VCaP (cell line): ENCODE measurements at regions not wholly inside any gene's neighbourhood (a gene's known extent, or its start where the extent isn't known, plus 50 kb on each side); places are given as distances from the start of the nearest gene placed in this dataset.

Experiments used
- H3K27ac ChIP-seq: fragments of 450-650 bp; 2 replicates; pipeline ENCODE4 v1.5.1; 2017
- TF ChIP-seq, protein P1 (sequence below): fragments of 450-650 bp; conservative IDR thresholded peaks from 2 replicates; pipeline ENCODE4 v1.5.1; 2017; ENCODE audit warnings: mild to moderate bottlenecking, moderate library complexity

DNA sequence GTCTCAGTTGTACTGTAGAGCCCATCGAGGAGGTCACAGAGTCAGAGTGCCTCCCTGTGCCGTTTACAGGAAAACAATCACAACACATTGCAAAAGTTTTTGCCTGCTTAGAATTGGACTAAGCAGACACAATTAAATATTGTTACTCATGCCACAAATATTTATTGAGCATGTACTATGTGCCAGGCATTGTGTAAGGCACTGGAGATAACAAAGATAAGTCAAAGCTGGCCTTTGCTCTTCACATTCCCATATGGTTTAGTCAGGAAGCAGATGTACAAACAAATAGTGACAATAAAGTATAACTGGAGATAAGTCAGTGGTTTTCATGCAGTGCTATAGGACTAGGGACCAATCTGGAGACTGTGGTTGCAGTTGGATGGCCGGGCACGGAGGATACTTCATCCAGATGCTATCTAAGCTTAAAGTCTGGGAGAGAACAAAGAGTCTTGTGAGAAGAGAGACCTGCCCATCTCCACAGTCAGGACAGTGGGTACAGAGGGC is 550.7 kb downstream of the INSC start:
- peak overlapping the region; percentile 74; the same call in 1 of the 2 replicates for H3K27ac ChIP-seq
- TF ChIP-seq, protein P1, sequence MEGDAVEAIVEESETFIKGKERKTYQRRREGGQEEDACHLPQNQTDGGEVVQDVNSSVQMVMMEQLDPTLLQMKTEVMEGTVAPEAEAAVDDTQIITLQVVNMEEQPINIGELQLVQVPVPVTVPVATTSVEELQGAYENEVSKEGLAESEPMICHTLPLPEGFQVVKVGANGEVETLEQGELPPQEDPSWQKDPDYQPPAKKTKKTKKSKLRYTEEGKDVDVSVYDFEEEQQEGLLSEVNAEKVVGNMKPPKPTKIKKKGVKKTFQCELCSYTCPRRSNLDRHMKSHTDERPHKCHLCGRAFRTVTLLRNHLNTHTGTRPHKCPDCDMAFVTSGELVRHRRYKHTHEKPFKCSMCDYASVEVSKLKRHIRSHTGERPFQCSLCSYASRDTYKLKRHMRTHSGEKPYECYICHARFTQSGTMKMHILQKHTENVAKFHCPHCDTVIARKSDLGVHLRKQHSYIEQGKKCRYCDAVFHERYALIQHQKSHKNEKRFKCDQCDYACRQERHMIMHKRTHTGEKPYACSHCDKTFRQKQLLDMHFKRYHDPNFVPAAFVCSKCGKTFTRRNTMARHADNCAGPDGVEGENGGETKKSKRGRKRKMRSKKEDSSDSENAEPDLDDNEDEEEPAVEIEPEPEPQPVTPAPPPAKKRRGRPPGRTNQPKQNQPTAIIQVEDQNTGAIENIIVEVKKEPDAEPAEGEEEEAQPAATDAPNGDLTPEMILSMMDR: no peak

DNA sequence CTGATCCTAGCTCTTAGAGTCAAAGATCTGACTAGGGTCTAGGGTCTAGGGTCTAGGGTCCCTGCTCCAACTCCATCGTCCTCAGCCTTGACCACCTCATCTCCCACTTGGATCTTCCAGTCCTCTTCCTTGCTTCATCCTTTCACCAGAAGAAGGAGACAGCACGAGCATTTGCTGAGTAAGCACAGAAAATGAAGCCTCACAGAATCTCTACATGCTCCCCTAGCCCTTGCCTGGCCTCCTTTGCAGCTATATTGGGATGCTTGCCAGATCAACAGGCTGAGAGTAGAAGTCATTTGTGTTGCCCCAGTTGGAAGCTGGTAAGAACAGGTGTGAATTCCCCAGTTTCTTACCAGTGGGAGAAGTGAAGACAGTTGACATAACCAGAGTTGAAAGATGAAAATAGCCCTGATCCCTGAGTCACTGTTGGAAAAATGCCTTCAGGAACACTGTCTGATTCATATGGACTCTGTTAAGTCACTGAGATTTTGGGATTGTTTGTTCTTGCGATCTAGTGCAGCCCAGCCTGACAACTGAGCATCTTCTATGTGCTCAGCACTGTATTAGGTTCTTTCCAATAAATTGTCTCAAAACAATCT is 552.5 kb downstream of the INSC start:
- H3K27ac ChIP-seq: peak overlapping the region; percentile 62; the same call in 1 of the 2 replicates
- TF ChIP-seq, protein P1: no peak

DNA sequence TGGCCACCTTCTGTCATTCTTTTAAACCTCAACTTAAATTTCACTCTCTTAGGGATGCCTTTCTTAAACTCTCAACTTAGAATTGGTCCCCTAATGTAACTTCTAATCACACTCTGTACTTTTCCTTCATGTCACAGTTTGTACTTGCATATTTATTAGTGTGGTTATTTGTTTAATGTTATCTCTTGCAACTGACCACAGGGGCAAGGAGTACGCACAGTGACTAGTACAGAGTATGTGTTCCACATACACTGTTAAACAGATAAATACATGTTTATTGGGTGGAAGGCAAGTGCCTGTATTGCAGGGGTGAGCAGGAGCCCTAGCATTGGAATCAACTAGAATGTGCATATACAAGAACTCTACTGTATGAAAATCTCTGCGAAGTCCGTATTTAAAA is 554.0 kb downstream of the INSC start:
- peak overlapping the region; percentile 62 for H3K27ac ChIP-seq
- TF ChIP-seq, protein P1: no peak

DNA sequence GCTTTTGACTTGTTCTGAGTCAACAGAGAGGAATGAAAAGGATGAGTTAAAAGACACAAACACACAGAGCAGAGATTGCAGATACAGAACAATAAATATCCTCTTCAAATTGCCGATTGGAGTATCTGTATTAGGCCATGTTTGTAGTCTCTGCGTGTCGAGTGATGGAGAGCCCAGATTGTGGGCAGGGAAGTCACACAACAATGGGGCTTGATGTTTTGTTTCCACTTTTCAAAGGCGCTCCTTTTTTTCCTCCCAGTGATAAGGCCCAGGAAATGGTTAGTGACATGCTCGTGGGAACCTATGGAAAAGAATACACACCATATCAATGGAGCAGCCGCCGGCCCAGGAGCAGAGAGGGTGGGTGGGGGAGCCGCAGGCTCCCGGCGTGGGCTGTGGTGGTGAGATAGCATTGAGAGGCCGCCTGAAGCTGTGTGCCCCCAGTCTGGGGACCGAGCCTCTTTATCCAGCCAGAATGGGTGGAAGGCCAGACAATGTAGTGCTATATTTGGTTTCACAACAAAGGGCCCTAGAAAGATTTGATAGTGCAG is 555.9 kb downstream of the INSC start:
- no peak overlapping the region for H3K27ac ChIP-seq
- TF ChIP-seq, protein P1: no peak

DNA sequence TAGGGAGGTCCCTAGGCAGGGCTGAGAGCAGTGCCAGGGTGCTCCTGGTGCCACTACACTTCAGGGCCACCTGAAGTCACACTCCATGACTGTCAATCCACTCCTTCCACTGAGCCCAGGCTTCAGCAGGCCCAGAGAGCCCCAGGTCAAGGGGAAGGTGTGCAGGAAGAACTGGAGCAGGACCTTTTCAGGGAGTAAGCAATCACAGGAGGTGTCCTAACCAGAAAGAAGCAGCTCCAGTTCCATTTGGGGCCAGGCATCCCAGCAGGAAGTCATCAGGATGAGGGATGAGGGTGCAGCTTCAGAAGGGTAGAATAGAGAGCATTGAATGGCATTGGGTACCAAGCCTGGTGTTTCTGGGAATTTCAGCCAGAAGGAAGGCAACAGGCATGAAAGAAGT is 556.5 kb downstream of the INSC start:
- TF ChIP-seq, protein P1: no peak

DNA sequence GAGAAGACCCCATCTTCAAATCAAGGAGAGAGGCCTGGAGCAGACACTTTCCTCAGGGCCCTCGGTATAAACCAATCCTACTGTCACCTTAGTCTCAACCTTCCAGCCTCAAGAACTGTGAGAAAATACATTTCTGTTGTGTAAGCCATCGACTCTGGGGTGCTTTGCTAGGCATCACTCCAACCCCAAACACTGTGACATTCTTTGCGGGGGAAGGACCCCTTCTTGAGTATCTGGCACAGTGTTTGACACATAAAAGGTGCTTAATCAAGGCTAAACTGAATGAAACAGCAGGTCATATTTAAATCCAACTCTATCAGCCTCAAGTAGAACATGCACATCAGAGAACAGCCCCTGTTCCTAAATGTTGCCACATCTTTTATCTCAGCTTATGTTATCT is 558.1 kb downstream of the INSC start:
- TF ChIP-seq, protein P1: no peak
- no peak overlapping the region for H3K27ac ChIP-seq

More for the DNA sequence above, 556.5 kb downstream of the INSC start:
- no peak overlapping the region for H3K27ac ChIP-seq

DNA sequence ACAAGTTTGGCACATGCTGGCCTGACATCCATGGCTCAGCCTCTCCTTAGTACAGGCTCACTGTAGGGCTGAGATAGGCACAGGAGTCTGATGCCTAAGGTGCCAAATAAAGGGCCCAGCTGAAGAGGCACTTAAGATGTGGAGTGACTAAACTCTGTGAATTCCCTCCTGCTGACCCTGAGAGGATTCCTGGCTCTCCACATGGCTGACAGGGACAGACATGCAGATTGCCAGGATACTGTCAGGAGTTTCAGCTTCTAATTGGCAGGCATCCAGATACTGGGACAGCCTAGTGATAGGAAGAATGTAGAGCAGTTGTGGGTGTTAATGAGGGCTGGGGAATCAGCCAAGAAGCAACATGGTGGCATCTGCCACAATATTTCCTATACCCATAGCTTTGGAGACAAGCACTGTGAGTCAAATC is 558.7 kb downstream of the INSC start:
- TF ChIP-seq, protein P1: no peak
- no peak overlapping the region for H3K27ac ChIP-seq
